ENCODE measurements at regions not wholly inside any gene's neighbourhood (a gene's known extent, or its start where the extent isn't known, plus 50 kb on each side); places are given as distances from the start of the nearest gene placed in this dataset.

DNA sequence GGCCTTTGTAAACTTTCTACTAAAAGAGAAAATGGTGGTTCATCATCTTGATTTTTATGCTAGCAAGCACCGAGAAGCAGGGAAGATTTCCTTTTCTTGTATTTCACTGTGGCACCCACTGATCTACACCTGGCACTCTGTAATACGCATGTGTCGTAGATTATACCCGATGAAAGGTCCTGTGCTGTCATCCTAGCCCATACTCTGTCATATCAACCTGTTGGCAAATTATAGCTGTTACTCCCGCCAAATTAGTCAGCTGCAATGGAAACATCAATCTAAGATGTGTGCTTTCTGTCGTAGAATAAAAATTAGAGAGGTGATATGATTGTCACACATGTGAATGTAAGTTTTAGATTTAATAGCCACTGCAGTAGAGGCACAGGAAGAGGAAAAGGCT is 263.4 kb upstream of the PITX2 start:
- TF ChIP-seq POLR2A (IDR thresholded peaks at IDR 0.05) = no peak
- TF ChIP-seq, protein P1, sequence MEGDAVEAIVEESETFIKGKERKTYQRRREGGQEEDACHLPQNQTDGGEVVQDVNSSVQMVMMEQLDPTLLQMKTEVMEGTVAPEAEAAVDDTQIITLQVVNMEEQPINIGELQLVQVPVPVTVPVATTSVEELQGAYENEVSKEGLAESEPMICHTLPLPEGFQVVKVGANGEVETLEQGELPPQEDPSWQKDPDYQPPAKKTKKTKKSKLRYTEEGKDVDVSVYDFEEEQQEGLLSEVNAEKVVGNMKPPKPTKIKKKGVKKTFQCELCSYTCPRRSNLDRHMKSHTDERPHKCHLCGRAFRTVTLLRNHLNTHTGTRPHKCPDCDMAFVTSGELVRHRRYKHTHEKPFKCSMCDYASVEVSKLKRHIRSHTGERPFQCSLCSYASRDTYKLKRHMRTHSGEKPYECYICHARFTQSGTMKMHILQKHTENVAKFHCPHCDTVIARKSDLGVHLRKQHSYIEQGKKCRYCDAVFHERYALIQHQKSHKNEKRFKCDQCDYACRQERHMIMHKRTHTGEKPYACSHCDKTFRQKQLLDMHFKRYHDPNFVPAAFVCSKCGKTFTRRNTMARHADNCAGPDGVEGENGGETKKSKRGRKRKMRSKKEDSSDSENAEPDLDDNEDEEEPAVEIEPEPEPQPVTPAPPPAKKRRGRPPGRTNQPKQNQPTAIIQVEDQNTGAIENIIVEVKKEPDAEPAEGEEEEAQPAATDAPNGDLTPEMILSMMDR (IDR thresholded peaks at IDR 0.05) = no peak
